Kidney (tissue), 13 donors: ENCODE measurements at regions not wholly inside any gene's neighbourhood (a gene's known extent, or its start where the extent isn't known, plus 50 kb on each side); places are given as distances from the start of the nearest gene placed in this dataset.
"Not testable (repeated sequence)": the region's sequence is repeated elsewhere in the genome, so short reads cannot be mapped to it uniquely, and the experiment has no call there.

Experiments used
- DNase-seq, 5 donors: peaks; one replicate each; pipeline ENCODE4 v3.0.0-alpha.2; 2013 to 2020
- FAIRE-seq: peaks from 2 replicates; lab custom pipeline; 2012; peaks lifted over from hg19 to GRCh38; lab: Jason Lieb, UNC
- H3K27ac ChIP-seq, 2 donors: one replicate each; pipeline ENCODE4 v1.7.0; 2013; ENCODE audit warnings: low read depth in 2 of 2, low read length in 2 of 2, inconsistent platforms in 1 of 2
- H3K27me3 ChIP-seq: one replicate; pipeline ENCODE4 v1.7.1; 2013; ENCODE audit warnings: low read length, inconsistent platforms; ENCODE audit not compliant: control insufficient read depth, insufficient read depth
- H3K36me3 ChIP-seq, 3 donors: one replicate each; pipeline versions ENCODE4 v1.7.0 to v1.7.1; 2013; ENCODE audit warnings: low read length in 3 of 3, control low read depth in 1 of 3, inconsistent platforms in 1 of 3; ENCODE audit not compliant: insufficient read depth in 3 of 3, control insufficient read depth in 2 of 3
- H3K4me1 ChIP-seq, 3 donors: one replicate each; pipeline versions ENCODE4 v1.7.0 to v1.7.1; 2013; ENCODE audit warnings: low read length in 3 of 3, inconsistent platforms in 1 of 3, low read depth in 1 of 3; ENCODE audit not compliant: control insufficient read depth in 2 of 3, insufficient read depth in 2 of 3
- H3K4me3 ChIP-seq, 3 donors: one replicate each; pipeline versions ENCODE4 v1.7.0 to v1.8.1; 2013; ENCODE audit warnings: low read length in 3 of 3, control low read depth in 1 of 3, inconsistent platforms in 1 of 3
- H3K9ac ChIP-seq, 3 donors: one replicate each; pipeline versions ENCODE4 v1.7.0 to v1.7.1; 2013; ENCODE audit warnings: low read length in 3 of 3, control low read depth in 1 of 3, inconsistent platforms in 1 of 3
- H3K9me3 ChIP-seq, 3 donors: one replicate each; pipeline versions ENCODE4 v1.7.0 to v1.7.1; 2013; ENCODE audit warnings: low read length in 3 of 3, control low read depth in 1 of 3, inconsistent platforms in 1 of 3; ENCODE audit not compliant: control insufficient read depth in 2 of 3, insufficient read depth in 1 of 3
- CTCF ChIP-seq: IDR thresholded peaks from 3 replicates; pipeline ENCODE4 v1.5.1; 2012; ENCODE audit warnings: mild to moderate bottlenecking, moderate library complexity, borderline replicate concordance; ENCODE audit not compliant: insufficient read depth; ENCODE audit errors: extremely low read depth
- intact Hi-C: fragments of 100-400 bp; cut with DNase I; formaldehyde crosslinking; loops from one replicate; pipeline ENCODE4 v1.11.1; 2022
- donor health status: control.
- donor health status: control.
- donor health status: control.
- donor health status: control.
- donor health status: control.
- donor health status: DM: yes; HTN: yes; CAD: no.
- donor health status: Normal renal cell carcinoma (clear cell type).

- FAIRE-seq (no peak), DNase-seq (no peak)
- no peaks in the 10 kb centered on the region for H3K9me3 ChIP-seq
- H3K9ac ChIP-seq = no peak overlapping the region
- no peak for TF ChIP-seq CTCF
- H3K27ac ChIP-seq = no peak overlapping the region
- intact Hi-C loops = no loop called here
- H3K4me1 ChIP-seq = no peaks in the 10 kb centered on the region
- no peaks in the 10 kb centered on the region for H3K27me3 ChIP-seq
- no peak overlapping the region for H3K4me3 ChIP-seq
- no peaks in the 10 kb centered on the region for H3K36me3 ChIP-seq
Observed at GRCh38 chr3:106108925-106109324, 240.1 kb upstream of the CBLB start.

- H3K27ac ChIP-seq, H3K27me3 ChIP-seq, intact Hi-C loops, H3K9ac ChIP-seq, H3K4me1 ChIP-seq, H3K36me3 ChIP-seq, DNase-seq, H3K4me3 ChIP-seq, H3K9me3 ChIP-seq, FAIRE-seq: not testable (repeated sequence)
Observed at GRCh38 chr3:106112561-106112960, 243.7 kb upstream of the CBLB start.

GRCh38 chr3:106113747-106114146, 244.9 kb upstream of the CBLB start:
- no peaks in the 10 kb centered on the region for H3K36me3 ChIP-seq
- H3K9me3 ChIP-seq = no peaks in the 10 kb centered on the region
- H3K27me3 ChIP-seq = no peaks in the 10 kb centered on the region
- no peak for FAIRE-seq
- H3K9ac ChIP-seq = no peak overlapping the region
- TF ChIP-seq CTCF = no peak
- H3K4me1 ChIP-seq = no peaks in the 10 kb centered on the region
- H3K27ac ChIP-seq = no peak overlapping the region
- intact Hi-C loops = no loop called here
- H3K4me3 ChIP-seq = no peak overlapping the region
- DNase-seq = no peak

- H3K4me1 ChIP-seq = no peaks in the 10 kb centered on the region
- H3K27me3 ChIP-seq = no peaks in the 10 kb centered on the region
- no peak for FAIRE-seq
- no peak for TF ChIP-seq CTCF
- no peak overlapping the region for H3K9ac ChIP-seq
- no peaks in the 10 kb centered on the region for H3K9me3 ChIP-seq
- no peak overlapping the region for H3K4me3 ChIP-seq
- DNase-seq = no peak
- no peak overlapping the region for H3K27ac ChIP-seq
- intact Hi-C loops = no loop called here
- no peaks in the 10 kb centered on the region for H3K36me3 ChIP-seq
Observed at GRCh38 chr3:106114220-106114619, 245.4 kb upstream of the CBLB start.
